A172 (cell line): ENCODE measurements at regions not wholly inside any gene's neighbourhood (a gene's known extent, or its start where the extent isn't known, plus 50 kb on each side); places are given as distances from the start of the nearest gene placed in this dataset.

ENCODE experiments used
- DNase-seq: peaks from one replicate; pipeline ENCODE4 v3.0.0-alpha.2; 2015; ENCODE audit warnings: low spot score

- no peak for DNase-seq
These were observed 69.0 kb upstream of the RFXAP start for GRCh38 chr13:36750046-36750445.

DNA sequence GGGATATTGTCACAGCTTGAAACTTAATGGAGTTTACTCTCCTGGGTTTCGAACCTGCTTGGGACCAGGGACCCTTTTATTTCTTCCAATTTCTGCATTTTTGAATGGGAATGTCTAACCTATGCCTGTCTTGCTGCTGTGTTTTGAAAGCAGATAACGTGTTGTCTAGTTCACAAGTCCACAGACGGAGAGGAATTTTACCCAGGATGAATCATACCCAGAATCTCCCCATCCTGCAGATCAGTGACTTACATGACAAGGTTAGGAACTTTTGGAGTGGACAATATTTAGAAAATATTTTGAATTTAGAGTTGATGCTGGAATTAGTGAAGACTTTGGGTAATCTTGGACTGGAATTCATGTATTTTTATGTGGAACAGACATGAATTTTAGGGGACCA lies 68.6 kb upstream of the RFXAP start:
- DNase-seq: no peak

- DNase-seq: no peak
These were observed 68.1 kb upstream of the RFXAP start for GRCh38 chr13:36750946-36751345.

GRCh38 chr13:36752673-36753072 lies 66.3 kb upstream of the RFXAP start:
- no peak for DNase-seq

- DNase-seq: no peak
These were observed 65.8 kb upstream of the RFXAP start for GRCh38 chr13:36753176-36753575.

DNA sequence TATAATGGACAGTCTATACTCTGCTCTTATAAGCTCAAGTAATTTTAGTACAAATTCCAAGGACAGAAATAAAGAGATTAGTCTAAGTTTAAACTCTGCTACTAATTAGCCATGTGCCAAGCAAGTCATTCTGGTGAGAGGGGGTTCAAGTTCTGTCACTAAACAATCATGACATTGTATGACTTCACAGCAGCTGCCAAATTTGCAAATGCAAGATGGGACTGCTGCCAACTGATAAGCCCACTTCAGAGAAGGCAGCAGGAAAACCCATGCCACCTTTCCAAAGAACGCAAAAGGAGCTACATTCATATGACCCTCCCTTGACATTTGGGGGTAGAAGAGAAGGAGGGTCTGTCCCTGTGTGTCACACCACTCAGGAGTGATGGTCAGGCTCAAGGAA lies 60.7 kb upstream of the RFXAP start:
- no peak for DNase-seq

- DNase-seq: no peak
These were observed 55.8 kb upstream of the RFXAP start for GRCh38 chr13:36763126-36763722.

GRCh38 chr13:36764536-36764935 lies 54.5 kb upstream of the RFXAP start:
- no peak for DNase-seq

DNA sequence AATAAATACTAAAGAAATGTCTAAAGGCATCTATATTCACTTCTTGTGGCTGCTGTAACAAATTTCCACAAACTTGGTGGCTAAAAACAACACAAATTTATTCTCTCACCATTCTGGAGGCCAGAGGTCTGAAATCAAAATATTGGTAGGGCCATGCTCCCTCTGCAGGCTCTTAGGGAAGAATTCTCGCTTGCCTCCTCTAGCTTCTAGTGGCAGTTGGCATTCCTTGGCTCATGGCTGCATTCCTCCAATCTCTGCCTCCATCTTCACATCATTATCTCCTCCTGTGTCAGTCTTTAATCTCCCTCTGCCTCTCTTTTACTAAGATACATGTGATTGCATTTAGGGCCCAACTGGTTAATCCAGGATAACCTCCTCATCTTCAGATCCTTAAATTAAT lies 54.1 kb upstream of the RFXAP start:
- peak; percentile 4 for DNase-seq

- peak; percentile 80 for DNase-seq
These were observed 52.7 kb upstream of the RFXAP start for GRCh38 chr13:36766295-36766694.

GRCh38 chr13:36767276-36767675 lies 51.7 kb upstream of the RFXAP start:
- no peak for DNase-seq

- DNase-seq: no peak
These were observed 49.9 kb upstream of the RFXAP start for GRCh38 chr13:36769126-36769525.
